Stimulated activated naive CD8-positive, alpha-beta T cell treated with anti-CD3 and anti-CD28 coated beads, Interleukin-15, Interleukin-2, amounts not matched to agents 100 U/mL and 50 U/mL, for 24 hours (primary cell): ENCODE measurements at regions not wholly inside any gene's neighbourhood (a gene's known extent, or its start where the extent isn't known, plus 50 kb on each side); places are given as distances from the start of the nearest gene placed in this dataset.

Experiments used
- ATAC-seq: fragments of 150-1000 bp; cut with Tn5 transposase; one replicate; pipeline ENCODE4 v1.10.0; 2021
- DNase-seq: peaks from one replicate; pipeline ENCODE4 v3.0.0; 2021

- no peak for ATAC-seq
- DNase-seq: no peak
These were observed 52.2 kb downstream of the CCDC185 start for GRCh38 chr1:223445402-223445801.

DNA sequence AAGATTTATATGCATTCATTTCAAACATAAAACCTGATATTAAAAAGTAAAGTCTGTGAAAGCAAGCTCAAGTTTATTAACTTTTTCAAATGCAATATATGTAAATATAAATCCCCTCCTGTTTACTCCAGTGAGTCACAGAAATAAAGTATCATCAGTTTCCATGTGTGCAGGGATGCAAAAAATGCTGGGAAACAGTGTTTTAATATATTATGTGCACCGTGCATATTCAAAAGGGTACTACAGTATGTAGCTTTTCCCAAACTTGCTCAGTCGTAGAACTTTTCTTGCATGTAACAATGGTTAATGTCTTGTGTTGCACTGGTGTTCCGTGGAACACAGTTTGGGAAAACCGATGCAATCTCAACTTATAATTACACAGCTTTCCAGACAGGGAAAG is 60.7 kb downstream of the CCDC185 start:
- DNase-seq: no peak
- no peak for ATAC-seq

GRCh38 chr1:223454959-223455358 is 61.7 kb downstream of the CCDC185 start:
- DNase-seq: no peak

DNA sequence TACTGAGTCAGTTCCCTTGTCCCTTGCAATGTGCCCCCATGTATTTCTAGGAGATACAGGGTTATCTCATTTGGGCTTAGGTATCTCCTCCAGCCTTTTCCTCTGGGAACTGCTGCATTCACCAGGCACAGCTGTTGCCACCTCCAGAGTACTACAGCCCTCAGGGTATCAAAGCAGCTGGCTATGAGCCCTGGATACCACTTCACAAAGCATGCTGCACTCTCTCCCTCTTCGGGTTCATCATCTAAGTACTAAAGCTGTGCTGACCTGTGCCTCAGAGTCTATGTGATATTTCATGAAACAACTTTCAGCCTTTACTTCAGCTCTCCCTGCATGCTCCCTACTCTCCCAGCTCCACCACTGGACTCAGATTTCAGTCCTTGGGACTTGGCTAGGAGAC is 62.3 kb downstream of the CCDC185 start:
- DNase-seq: no peak
- ATAC-seq: no peak

More at GRCh38 chr1:223454959-223455358, 61.7 kb downstream of the CCDC185 start:
- no peak for ATAC-seq

DNA sequence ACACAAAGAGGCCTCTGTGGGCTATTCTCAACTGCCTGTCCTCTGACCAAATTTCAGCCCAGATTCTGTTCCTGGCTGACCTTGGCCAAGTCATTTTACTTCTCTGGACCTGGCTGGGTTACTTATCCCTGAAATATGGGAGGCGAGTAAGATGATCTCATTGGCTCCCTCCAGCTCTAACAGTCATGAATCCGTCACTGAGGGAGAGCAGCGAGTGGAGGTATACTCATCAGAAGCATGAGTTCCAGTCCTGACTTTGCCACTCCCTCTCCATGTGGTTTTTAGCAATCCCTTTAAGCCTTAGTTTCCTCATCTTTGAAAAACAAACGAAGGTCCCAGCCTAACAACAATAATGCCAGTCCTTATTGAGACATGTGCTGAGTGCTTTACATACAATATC is 63.5 kb downstream of the CCDC185 start:
- no peak for DNase-seq
- no peak for ATAC-seq

- DNase-seq: no peak
- no peak for ATAC-seq
These were observed 67.5 kb downstream of the CCDC185 start for GRCh38 chr1:223460566-223461189.

- no peak for DNase-seq
- no peak for ATAC-seq
These were observed 68.9 kb downstream of the CCDC185 start for GRCh38 chr1:223462047-223462630.

GRCh38 chr1:223462866-223463404 is 69.7 kb downstream of the CCDC185 start:
- ATAC-seq (no peak), DNase-seq (no peak)

DNA sequence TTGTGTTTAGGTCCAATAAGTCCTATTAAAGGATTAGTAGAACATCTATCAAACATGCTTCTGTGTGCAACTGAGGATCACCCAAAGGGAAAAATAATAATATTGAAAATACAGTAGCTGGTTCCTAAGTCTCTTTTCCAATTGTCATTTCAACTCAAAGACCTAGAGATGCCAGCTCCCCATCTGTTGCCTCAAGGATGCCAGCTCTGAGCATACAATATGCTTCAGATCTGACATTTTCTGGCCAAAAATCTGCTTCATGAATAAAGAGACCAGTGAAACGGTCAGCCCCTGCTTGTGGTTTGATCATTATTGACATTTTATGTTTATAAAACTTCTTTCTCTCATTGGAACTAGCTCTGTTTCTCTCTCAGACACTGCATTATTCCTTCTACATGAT is 72.9 kb downstream of the CCDC185 start:
- ATAC-seq (no peak), DNase-seq (no peak)

GRCh38 chr1:223471566-223471965 is 78.4 kb downstream of the CCDC185 start:
- ATAC-seq (no peak), DNase-seq (no peak)

GRCh38 chr1:223472057-223472456 is 78.8 kb downstream of the CCDC185 start:
- ATAC-seq: no peak
- no peak for DNase-seq

DNA sequence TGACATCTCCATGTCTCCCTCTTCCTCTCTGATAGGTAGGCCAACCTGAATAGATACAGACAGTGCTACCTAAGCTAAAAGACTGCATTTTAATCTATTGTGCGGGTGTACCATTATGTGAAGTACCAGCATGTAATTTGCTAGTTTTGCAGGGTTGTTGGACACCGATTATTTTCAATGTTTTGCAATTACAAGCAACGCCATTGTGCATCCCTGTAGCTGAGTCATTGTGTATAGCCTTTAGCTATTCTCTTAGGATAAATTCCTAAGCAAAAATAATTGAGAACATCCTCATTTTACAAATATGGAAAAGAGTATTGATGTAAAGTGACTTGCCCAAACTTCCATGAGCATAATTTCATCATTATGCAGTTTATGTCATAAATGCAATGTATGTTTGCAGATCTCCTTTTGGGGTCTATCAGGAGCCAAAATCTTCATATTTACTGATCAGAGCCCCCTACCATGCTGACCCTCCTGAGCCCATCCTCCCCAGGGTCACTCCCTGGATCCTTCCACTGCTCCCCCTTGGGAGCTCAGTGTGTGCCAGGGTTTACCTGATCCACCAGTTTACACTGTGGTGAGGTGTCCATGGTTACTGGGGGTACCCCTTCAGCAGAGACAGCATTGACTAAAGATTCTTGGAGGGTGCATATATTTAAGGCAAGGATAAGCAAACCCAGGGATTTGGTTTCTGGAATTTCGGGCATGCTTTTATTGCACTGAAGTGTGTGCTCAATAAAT is 80.6 kb downstream of the CCDC185 start:
- DNase-seq (no peak), ATAC-seq (no peak)

DNA sequence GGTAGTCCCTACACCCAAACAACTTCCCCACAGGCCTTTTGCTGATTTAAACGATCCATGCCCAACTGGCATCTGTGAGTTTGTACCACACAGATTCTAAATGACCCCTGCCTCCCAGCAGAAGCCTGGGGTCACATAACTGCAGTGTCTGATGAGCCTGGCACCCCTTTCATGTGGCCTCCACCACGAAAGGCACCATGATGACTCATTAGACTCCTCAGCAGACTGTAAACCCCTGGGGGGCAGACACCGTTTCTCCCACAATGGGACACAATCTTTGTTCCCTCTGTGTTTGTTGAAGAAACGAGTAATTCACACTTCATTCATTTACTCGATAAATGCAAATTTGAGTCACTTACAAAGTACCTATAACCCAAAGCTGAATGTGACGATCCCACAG is 81.6 kb downstream of the CCDC185 start:
- DNase-seq (no peak), ATAC-seq (no peak)

- no peak for DNase-seq
- no peak for ATAC-seq
These were observed 84.2 kb downstream of the CCDC185 start for GRCh38 chr1:223477456-223477855.

- no peak for DNase-seq
- no peak for ATAC-seq
These were observed 85.4 kb downstream of the CCDC185 start for GRCh38 chr1:223478606-223479005.

DNA sequence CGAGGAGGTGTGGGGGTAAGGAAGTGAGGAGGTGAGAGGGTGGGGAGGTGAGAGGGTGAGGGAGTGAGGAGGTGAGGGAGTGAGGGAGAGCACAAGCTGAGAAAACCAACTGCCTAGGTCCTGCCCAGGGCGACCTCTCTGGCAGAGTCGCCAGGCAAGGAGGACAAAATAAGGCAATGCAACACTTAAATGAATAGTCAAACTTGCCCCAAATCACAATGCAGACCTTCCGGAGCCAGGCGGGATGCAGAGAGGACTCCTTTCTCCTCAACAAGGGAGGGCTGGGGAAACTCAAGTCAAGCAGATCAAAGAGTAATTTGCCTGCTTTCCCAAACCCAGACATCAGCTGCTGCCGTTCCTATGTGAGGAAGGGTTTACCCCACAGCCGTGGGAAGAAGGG is 86.0 kb downstream of the CCDC185 start:
- ATAC-seq (no peak), DNase-seq (no peak)

GRCh38 chr1:223479718-223480425 is 86.7 kb downstream of the CCDC185 start:
- ATAC-seq (no peak), DNase-seq (no peak)

DNA sequence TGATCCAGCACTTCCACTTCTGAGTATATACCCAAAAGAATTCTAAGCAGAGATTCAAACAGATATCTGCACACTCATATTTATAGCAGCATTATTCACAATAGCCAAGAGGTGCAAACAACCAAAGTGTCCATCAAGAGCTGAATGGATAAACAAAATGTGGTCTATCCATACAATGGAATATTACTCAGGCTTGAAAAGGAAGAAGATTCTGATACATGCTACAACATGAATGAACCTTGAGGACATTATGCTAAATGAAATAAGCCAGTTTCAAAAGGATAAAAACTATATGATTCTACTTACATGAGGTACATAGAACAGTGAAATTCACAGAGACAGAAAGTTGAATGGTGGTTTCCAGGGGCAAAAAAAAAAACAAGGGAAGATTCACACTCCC is 88.9 kb downstream of the CCDC185 start:
- DNase-seq: no peak
- no peak for ATAC-seq

DNA sequence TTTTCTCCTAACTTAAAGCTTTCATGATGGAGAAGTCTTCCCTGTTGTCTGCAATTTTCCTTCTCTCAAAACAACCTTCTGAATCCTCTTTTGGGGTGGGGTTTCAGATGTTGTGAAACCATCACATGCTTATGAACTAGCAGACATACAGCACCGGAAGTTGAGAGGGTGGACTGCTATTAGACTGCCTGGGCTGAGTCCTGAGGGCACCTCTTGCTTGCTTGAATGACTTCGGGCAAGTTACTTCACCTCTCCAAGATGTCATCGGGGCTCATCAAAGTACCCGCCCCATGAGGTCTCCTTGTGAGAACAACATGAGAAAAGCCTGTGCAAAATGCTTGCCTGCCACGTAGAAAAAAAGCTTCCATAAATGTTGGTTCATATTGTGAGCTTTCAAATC is 89.6 kb downstream of the CCDC185 start:
- no peak for DNase-seq
- ATAC-seq: no peak

- ATAC-seq: no peak
- no peak for DNase-seq
These were observed 90.3 kb downstream of the CCDC185 start for GRCh38 chr1:223483511-223483910.

DNA sequence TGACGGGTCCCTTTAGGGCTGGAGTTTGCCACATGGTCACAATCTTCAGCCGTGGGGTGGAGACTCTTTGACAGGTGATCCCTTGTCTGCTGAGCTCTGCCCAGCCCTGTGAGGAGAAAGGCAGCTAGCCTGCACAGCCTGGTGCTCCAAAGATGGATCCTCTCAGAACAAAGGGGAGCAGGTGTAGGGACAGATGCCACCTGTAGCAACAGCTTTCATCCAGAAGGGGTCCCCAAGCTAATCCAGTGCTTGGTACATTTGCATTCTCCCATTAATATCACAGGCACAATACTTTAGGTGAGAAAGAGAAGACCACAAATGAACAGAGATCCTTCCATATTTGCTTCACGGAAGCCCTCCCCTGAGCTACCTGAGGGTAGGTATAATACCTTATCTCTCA is 93.2 kb downstream of the CCDC185 start:
- DNase-seq: no peak
- peak; percentile 30 for ATAC-seq

- no peak for ATAC-seq
- no peak for DNase-seq
These were observed 94.0 kb downstream of the CCDC185 start for GRCh38 chr1:223486932-223487886.
